Neural cell (in vitro differentiated cells): ENCODE measurements at regions not wholly inside any gene's neighbourhood (a gene's known extent, or its start where the extent isn't known, plus 50 kb on each side); places are given as distances from the start of the nearest gene placed in this dataset.
"Not testable (repeated sequence)": the region's sequence is repeated elsewhere in the genome, so short reads cannot be mapped to it uniquely, and the experiment has no call there.

ENCODE experiments used
- H2AFZ ChIP-seq: fragments of 200-600, 300-800 bp; sonication (generic), shearing (Covaris generic); 2 replicates; pipeline ENCODE4 v1.6.0; 2014; ENCODE audit warnings: low read depth, mild to moderate bottlenecking, antibody characterized with exemption, low read length, moderate library complexity
- H3F3A ChIP-seq: fragments of 200-600 bp; shearing (Covaris generic); 2 replicates; pipeline ENCODE4 v1.6.1; 2016; ENCODE audit warnings: mild to moderate bottlenecking, moderate library complexity, mixed read lengths, antibody characterized with exemption, low read length; ENCODE audit not compliant: insufficient read depth, poor library complexity, severe bottlenecking
- H3K27ac ChIP-seq: fragments of 200-600, 300-800 bp; sonication (generic), shearing (Covaris generic); 2 replicates; pipeline ENCODE4 v1.5.1; 2014; ENCODE audit warnings: mild to moderate bottlenecking, low read length, moderate library complexity
- H3K27me3 ChIP-seq: fragments of 300-800, 200-600 bp; sonication (generic), shearing (Covaris generic); 2 replicates; pipeline ENCODE4 v1.6.0; 2014; ENCODE audit warnings: mild to moderate bottlenecking, low read depth, low read length, moderate library complexity; ENCODE audit not compliant: insufficient read depth
- H3K36me3 ChIP-seq: fragments of 300-800, 200-600 bp; sonication (generic), shearing (Covaris generic); 2 replicates; pipeline ENCODE4 v1.5.1; 2014; ENCODE audit warnings: mild to moderate bottlenecking, antibody characterized with exemption, low read length, moderate library complexity; ENCODE audit not compliant: insufficient read depth
- H3K4me2 ChIP-seq: fragments of 300-800, 200-600 bp; sonication (generic), shearing (Covaris generic); 2 replicates; pipeline ENCODE4 v1.6.0; 2014; ENCODE audit warnings: mild to moderate bottlenecking, low read length
- H3K4me3 ChIP-seq: fragments of 300-800, 200-600 bp; sonication (generic), shearing (Covaris generic); 2 replicates; pipeline ENCODE4 v1.5.1; 2014; ENCODE audit warnings: mild to moderate bottlenecking, low read length, moderate library complexity
- H3K79me2 ChIP-seq: fragments of 200-600 bp; shearing (Covaris generic); replicated peaks from 2 replicates; pipeline ENCODE4 v1.6.0; 2014; ENCODE audit warnings: mild to moderate bottlenecking, low read length, moderate library complexity; ENCODE audit not compliant: insufficient read depth
- H3K9ac ChIP-seq: fragments of 300-800, 200-600 bp; sonication (generic), shearing (Covaris generic); 2 replicates; pipeline ENCODE4 v1.6.1; 2016; ENCODE audit warnings: mild to moderate bottlenecking, low read length, mixed read lengths
- H3K9me2 ChIP-seq: fragments of 200-600 bp; shearing (Covaris generic); 2 replicates; pipeline ENCODE4 v1.6.1; 2016; ENCODE audit warnings: mild to moderate bottlenecking, low read length, mixed read lengths; ENCODE audit not compliant: insufficient read depth
- H3K9me3 ChIP-seq: fragments of 200-600, 300-800 bp; sonication (generic), shearing (Covaris generic); 2 replicates; pipeline ENCODE4 v1.6.1; 2016; ENCODE audit warnings: mild to moderate bottlenecking, mixed run types, low read length, moderate library complexity, mixed read lengths
- H4K20me1 ChIP-seq: fragments of 200-600 bp; shearing (Covaris generic); 2 replicates; pipeline ENCODE4 v1.6.1; 2016; ENCODE audit warnings: mild to moderate bottlenecking, mixed run types; ENCODE audit not compliant: insufficient read depth
- EP300 ChIP-seq: fragments of 450-650 bp; conservative IDR thresholded peaks from 2 replicates; pipeline ENCODE4 v1.6.1; 2014; ENCODE audit warnings: antibody characterized with exemption, mild to moderate bottlenecking, moderate library complexity; ENCODE audit not compliant: poor library complexity, severe bottlenecking
- EZH2 ChIP-seq: fragments of 200-600, 300-800 bp; shearing (Covaris generic), sonication (generic); IDR thresholded peaks from 2 replicates; pipeline ENCODE4 v1.6.1; 2014; ENCODE audit warnings: antibody characterized with exemption, low read length, borderline replicate concordance, mild to moderate bottlenecking; ENCODE audit not compliant: insufficient read depth, poor library complexity, severe bottlenecking
- MXI1 ChIP-seq: fragments of 450-650 bp; conservative IDR thresholded peaks from 2 replicates; pipeline ENCODE4 v1.6.1; 2014; ENCODE audit warnings: antibody characterized with exemption, mild to moderate bottlenecking; ENCODE audit not compliant: poor library complexity, severe bottlenecking
- POLR2AphosphoS5 ChIP-seq: IDR thresholded peaks from 2 replicates; pipeline ENCODE4 v1.6.1; 2012
- RAD21 ChIP-seq: fragments of 450-650 bp; conservative IDR thresholded peaks from 2 replicates; pipeline ENCODE4 v1.6.1; 2014; ENCODE audit warnings: antibody characterized with exemption, mild to moderate bottlenecking, moderate library complexity
- REST ChIP-seq: IDR thresholded peaks from 2 replicates; pipeline ENCODE4 v1.6.1; 2012; ENCODE audit warnings: borderline replicate concordance
- SMC3 ChIP-seq: fragments of 450-650 bp; conservative IDR thresholded peaks from 2 replicates; pipeline ENCODE4 v1.6.1; 2014; ENCODE audit warnings: antibody characterized with exemption, mild to moderate bottlenecking, moderate library complexity; ENCODE audit not compliant: poor library complexity
- TAF1 ChIP-seq: IDR thresholded peaks from 2 replicates; pipeline ENCODE4 v1.6.1; 2012; ENCODE audit warnings: low read depth
- TF ChIP-seq, protein P1 (sequence below): fragments of 450-650 bp; IDR thresholded peaks from 2 replicates; pipeline ENCODE4 v1.5.1; 2014; ENCODE audit warnings: antibody characterized with exemption, mild to moderate bottlenecking, moderate library complexity; ENCODE audit not compliant: poor library complexity, severe bottlenecking

DNA sequence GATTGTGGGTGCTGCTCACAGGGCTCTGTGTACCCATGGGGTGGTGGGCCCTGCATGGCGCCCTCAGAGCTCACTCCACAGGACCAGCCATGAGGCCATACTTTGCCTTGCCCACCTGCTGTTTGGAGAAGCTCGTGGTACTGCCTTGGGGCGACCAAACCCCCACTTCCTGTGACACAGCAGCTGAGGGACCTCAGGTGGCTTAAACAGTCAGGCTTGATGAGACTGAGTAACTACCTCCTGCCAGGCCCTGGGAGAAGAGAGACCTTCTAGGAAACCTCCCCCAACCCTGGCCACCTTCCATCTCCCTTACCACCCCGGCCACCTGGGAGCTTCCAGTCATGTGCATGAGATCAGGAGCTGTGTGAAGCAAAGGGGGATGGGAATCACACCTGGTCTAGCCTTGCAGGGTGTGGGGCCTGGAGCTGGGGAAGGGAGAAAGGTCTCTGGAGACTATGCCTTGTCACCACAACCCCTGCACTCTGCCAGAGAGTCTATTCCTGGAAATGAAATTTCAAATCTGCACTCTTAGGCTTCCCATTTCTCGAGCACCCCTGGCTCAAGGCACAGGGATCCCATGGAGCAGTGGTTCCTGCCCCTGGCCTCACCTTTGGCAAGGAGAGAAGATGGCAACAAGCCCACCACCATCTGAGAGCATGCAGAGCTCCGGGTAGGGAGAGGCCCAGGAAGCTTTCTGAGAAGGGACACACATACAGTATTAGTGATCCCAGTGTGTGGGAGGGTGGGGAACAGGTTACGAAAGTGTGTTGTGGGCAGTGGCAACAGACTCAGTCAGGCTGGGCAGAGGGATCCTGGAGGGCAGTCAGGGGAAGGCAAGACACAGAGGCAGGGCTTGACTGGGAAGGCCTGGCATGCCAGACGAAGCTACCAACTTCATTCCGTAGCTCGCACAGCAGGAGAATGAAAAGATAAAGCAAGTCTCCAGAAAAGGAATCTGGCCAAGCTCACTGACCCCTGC lies 125.0 kb downstream of the URI1 start:
- no peaks in the 10 kb centered on the region for H4K20me1 ChIP-seq
- no peak overlapping the region for H3K9ac ChIP-seq
- no peak overlapping the region for H3K4me3 ChIP-seq
- H2AFZ ChIP-seq: no peak overlapping the region
- no peaks in the 10 kb centered on the region for H3K36me3 ChIP-seq
- H3K9me3 ChIP-seq: no peaks in the 10 kb centered on the region
- no peak overlapping the region for H3K4me2 ChIP-seq
- H3F3A ChIP-seq: no peaks in the 10 kb centered on the region
- TF ChIP-seq EZH2: no peak
- TF ChIP-seq EP300: no peak
- no peak for TF ChIP-seq REST
- TF ChIP-seq MXI1: no peak
- TF ChIP-seq, protein P1, sequence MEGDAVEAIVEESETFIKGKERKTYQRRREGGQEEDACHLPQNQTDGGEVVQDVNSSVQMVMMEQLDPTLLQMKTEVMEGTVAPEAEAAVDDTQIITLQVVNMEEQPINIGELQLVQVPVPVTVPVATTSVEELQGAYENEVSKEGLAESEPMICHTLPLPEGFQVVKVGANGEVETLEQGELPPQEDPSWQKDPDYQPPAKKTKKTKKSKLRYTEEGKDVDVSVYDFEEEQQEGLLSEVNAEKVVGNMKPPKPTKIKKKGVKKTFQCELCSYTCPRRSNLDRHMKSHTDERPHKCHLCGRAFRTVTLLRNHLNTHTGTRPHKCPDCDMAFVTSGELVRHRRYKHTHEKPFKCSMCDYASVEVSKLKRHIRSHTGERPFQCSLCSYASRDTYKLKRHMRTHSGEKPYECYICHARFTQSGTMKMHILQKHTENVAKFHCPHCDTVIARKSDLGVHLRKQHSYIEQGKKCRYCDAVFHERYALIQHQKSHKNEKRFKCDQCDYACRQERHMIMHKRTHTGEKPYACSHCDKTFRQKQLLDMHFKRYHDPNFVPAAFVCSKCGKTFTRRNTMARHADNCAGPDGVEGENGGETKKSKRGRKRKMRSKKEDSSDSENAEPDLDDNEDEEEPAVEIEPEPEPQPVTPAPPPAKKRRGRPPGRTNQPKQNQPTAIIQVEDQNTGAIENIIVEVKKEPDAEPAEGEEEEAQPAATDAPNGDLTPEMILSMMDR: no peak
- TF ChIP-seq SMC3: no peak
- TF ChIP-seq RAD21: no peak
- TF ChIP-seq POLR2AphosphoS5: no peak
- no peak for TF ChIP-seq TAF1
- H3K9me2 ChIP-seq: no peaks in the 10 kb centered on the region
- H3K79me2 ChIP-seq: no peaks in the 10 kb centered on the region
- H3K27ac ChIP-seq: no peak overlapping the region
- no peaks in the 10 kb centered on the region for H3K27me3 ChIP-seq

DNA sequence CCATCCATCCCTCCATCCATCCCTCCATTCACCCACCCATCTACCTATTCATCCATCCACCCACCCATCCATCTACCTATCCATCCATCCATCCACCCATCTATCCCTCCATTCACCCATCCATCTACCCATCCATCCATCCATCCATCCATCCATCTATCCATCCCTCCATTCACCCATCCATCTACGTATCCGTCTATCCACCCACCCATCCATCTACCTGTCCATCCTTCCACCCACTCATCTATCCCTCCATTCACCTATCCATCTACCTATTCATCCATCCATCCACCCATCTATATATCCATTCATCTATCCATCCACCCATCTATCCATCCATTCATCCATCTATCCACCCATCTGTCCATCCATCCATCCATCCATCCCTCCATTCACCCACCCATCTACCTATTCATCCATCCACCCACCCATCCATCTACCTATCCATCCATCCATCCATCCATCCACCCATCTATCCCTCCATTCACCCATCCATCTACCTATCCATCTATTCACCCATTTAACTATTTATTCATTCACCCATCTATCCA lies 126.0 kb downstream of the URI1 start:
- not testable (repeated sequence) for H3K9ac ChIP-seq, H3K9me2 ChIP-seq, H3K79me2 ChIP-seq, H3K4me3 ChIP-seq, H3K36me3 ChIP-seq, H3F3A ChIP-seq, H3K27ac ChIP-seq, H4K20me1 ChIP-seq, H3K9me3 ChIP-seq, H2AFZ ChIP-seq, H3K27me3 ChIP-seq, H3K4me2 ChIP-seq
